CD14-positive monocyte (primary cell): ENCODE measurements at regions not wholly inside any gene's neighbourhood (a gene's known extent, or its start where the extent isn't known, plus 50 kb on each side); places are given as distances from the start of the nearest gene placed in this dataset.

Experiments
- DNase-seq, 3 donors: peaks; one replicate each; pipeline ENCODE4 v3.0.0-alpha.2; 2011 to 2022
- H2AFZ ChIP-seq: 2 replicates; pipeline ENCODE4 v1.6.0; 2012; ENCODE audit warnings: mild to moderate bottlenecking, low read depth, low read length, inconsistent platforms; ENCODE audit not compliant: insufficient read depth, poor library complexity, severe bottlenecking
- H3K27ac ChIP-seq, 2 donors: 1 replicate in 1 of 2; 2 replicates in 1 of 2; pipeline ENCODE4 v1.5.1; 2012 to 2013; ENCODE audit warnings: low read length in 2 of 2, control low read depth in 1 of 2, inconsistent platforms in 1 of 2, low read depth in 1 of 2, mild to moderate bottlenecking in 1 of 2
- H3K27me3 ChIP-seq, 2 donors: one replicate each; pipeline versions ENCODE4 v1.6.0 to v1.6.1; 2011 to 2013; ENCODE audit warnings: low read length in 2 of 2; ENCODE audit not compliant: control insufficient read depth in 2 of 2, insufficient read depth in 2 of 2
- H3K36me3 ChIP-seq, 2 donors: replicated peaks in 1 of 2; 1 replicate in 1 of 2; 2 replicates in 1 of 2; pipeline versions ENCODE4 v1.5.1 to v1.6.1; 2012 to 2013; ENCODE audit warnings: low read length in 2 of 2, control low read depth in 1 of 2, inconsistent platforms in 1 of 2, mild to moderate bottlenecking in 1 of 2; ENCODE audit not compliant: insufficient read depth in 2 of 2, control insufficient read depth in 1 of 2
- H3K4me1 ChIP-seq, 2 donors: 1 replicate in 1 of 2; 2 replicates in 1 of 2; pipeline versions ENCODE4 v1.5.1 to v1.6.1; 2012 to 2013; ENCODE audit warnings: low read length in 2 of 2, control low read depth in 1 of 2, inconsistent platforms in 1 of 2, mild to moderate bottlenecking in 1 of 2, moderate library complexity in 1 of 2; ENCODE audit not compliant: insufficient read depth in 2 of 2, control insufficient read depth in 1 of 2
- H3K4me2 ChIP-seq: replicated peaks from 2 replicates; pipeline ENCODE3; 2012; ENCODE audit warnings: low read length, moderate library complexity, mild to moderate bottlenecking; ENCODE audit not compliant: poor library complexity, severe bottlenecking; ENCODE audit errors: extremely low read depth
- H3K4me3 ChIP-seq, 3 experiments: fragments of 200-600 bp in 1 of 3; sonication (generic) in 1 of 3; replicated peaks in 1 of 3; 1 replicate in 2 of 3; 2 replicates in 1 of 3; pipeline ENCODE4 v1.5.1; 2011 to 2013; ENCODE audit warnings: low read length in 3 of 3, mild to moderate bottlenecking in 3 of 3, control low read depth in 2 of 3, low read depth in 2 of 3, inconsistent platforms in 1 of 3, moderate library complexity in 1 of 3
- H3K79me2 ChIP-seq: 2 replicates; pipeline ENCODE4 v1.6.0; 2012; ENCODE audit warnings: mild to moderate bottlenecking, control low read depth, inconsistent platforms, low read length, moderate library complexity; ENCODE audit not compliant: insufficient read depth
- H3K9ac ChIP-seq: 2 replicates; pipeline ENCODE4 v1.6.0; 2017; ENCODE audit warnings: low read length, mild to moderate bottlenecking; ENCODE audit not compliant: insufficient read depth, poor library complexity, severe bottlenecking
- H3K9me3 ChIP-seq, 2 donors: replicated peaks in 1 of 2; 1 replicate in 1 of 2; 2 replicates in 1 of 2; pipeline versions ENCODE4 v1.5.1 to v1.6.1; 2012 to 2013; ENCODE audit warnings: low read length in 2 of 2, control low read depth in 1 of 2; ENCODE audit not compliant: control insufficient read depth in 1 of 2, insufficient read depth in 1 of 2
- H4K20me1 ChIP-seq: 2 replicates; pipeline ENCODE4 v1.6.0; 2012; ENCODE audit warnings: mild to moderate bottlenecking, low read length, control low read depth, moderate library complexity; ENCODE audit not compliant: insufficient read depth
- H3K27ac Mint-ChIP-seq, 7 donors: one replicate each; pipeline ENCODE4 v1.8.0; 2020; ENCODE audit warnings: mild to moderate bottlenecking in 7 of 7, mixed read lengths in 7 of 7, moderate library complexity in 6 of 7, inconsistent platforms in 2 of 7
- H3K27me3 Mint-ChIP-seq, 3 donors: one replicate each; pipeline ENCODE4 v1.8.0; 2021 to 2022; ENCODE audit warnings: low read depth in 3 of 3, mild to moderate bottlenecking in 3 of 3, mixed read lengths in 3 of 3, moderate library complexity in 3 of 3, inconsistent platforms in 1 of 3
- H3K36me3 Mint-ChIP-seq, 2 donors: one replicate each; pipeline ENCODE4 v1.8.0; 2020; ENCODE audit warnings: mixed read lengths in 2 of 2, inconsistent platforms in 1 of 2, mild to moderate bottlenecking in 1 of 2
- H3K4me1 Mint-ChIP-seq: one replicate; pipeline ENCODE4 v1.8.0; 2020; ENCODE audit warnings: mild to moderate bottlenecking, mixed read lengths
- H3K4me3 Mint-ChIP-seq, 2 donors: one replicate each; pipeline ENCODE4 v1.8.0; 2020; ENCODE audit warnings: mild to moderate bottlenecking in 2 of 2, mixed read lengths in 2 of 2, moderate library complexity in 1 of 2
- H3K9me3 Mint-ChIP-seq, 7 donors: one replicate each; pipeline ENCODE4 v1.8.0; 2020 to 2022; ENCODE audit warnings: mixed read lengths in 7 of 7, mild to moderate bottlenecking in 6 of 7, moderate library complexity in 6 of 7, inconsistent platforms in 2 of 7
- WGBS: methylation state at CpG from one replicate; pipeline ENCODE4 v1.1.5; 2013; ENCODE audit warnings: missing lambda C conversion rate; ENCODE audit not compliant: insufficient coverage; 5-methylcytosine and 5-hydroxymethylcytosine counted together
- intact Hi-C, 2 donors: fragments of 100-400 bp; cut with micrococcal nuclease; formaldehyde crosslinking; loops; one replicate each; pipeline versions ENCODE4 v1.15.0 to v1.15.1; 2023
- TF ChIP-seq, protein P1 (sequence below): fragments of 200-600 bp; IDR thresholded peaks from one replicate; pipeline ENCODE4 v1.8.0; 2022; ENCODE audit warnings: antibody characterized with exemption, mild to moderate bottlenecking

DNA sequence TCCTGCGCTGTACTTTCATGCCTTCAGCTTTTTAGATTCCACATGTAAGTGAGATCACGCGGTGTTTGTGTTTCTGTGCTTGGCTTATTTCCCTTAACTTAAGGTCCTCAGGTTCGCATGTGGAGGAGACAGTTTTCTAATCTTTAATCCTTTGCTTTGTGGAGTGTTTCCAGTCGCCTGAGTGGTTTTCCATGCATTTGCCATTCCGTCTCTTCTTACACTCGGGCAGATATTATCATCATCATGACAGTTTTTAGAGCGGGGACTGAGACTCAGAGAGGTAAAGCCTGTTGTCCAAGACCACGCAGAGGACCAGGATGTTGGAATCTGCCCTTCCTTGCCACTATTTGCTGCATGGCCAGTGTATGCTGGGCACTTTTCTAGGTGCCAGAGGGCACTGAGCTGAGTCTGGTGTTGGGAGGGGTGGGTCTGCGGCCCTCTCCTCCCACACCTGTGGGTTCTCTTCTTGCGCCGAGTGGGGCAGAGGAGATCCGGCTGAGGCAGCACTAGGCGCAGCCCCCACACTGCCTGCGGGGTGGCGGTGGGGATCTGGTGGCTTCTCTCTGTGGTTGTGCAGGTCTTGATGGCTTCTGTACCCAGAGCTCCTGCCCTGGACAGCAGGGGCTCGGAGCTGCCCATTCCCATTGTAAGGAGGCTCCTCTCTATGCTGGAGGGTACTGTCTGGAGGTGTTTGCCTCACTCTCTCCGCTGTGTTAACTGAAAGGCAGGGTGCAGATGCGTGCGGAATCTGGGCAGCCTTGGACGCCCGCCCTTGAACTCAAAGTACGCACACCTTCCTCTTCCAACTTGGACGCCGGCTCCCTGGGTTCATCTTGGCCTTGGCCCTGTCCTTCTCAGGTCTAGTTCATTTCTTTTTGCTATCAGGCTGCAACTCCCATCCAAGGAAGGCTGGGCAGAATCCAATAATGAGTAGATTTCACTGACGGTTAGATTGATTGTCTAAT lies 156.0 kb upstream of the RGMA start:
- Mint-ChIP-seq H3K4me3 (no peak overlapping the region), H3K36me3 (no peaks in the 10 kb centered on the region), H3K27me3 (peaks cover 0 to 9% (median 2%) of the 10 kb centered on the region in 3 donors), H3K9me3 (peaks cover 0 to 2% (median 0%) of the 10 kb centered on the region in 7 donors), H3K27ac (no peak overlapping the region), H3K4me1 (peaks cover 43% of the 10 kb centered on the region)
- H3K4me2 ChIP-seq, result no peak overlapping the region
- WGBS, result 98% methylated on average over 21 of the region's 26 CpGs
- no peak overlapping the region for H3K9ac ChIP-seq
- no peaks in the 10 kb centered on the region for H3K27me3 ChIP-seq
- peaks cover 45 to 47% of the 10 kb centered on the region in 2 donors for H3K4me1 ChIP-seq
- no peaks in the 10 kb centered on the region for H3K9me3 ChIP-seq
- H4K20me1 ChIP-seq, result no peaks in the 10 kb centered on the region
- no peak overlapping the region for H3K27ac ChIP-seq
- H3K4me3 ChIP-seq, result no peak overlapping the region
- H3K36me3 ChIP-seq, result no peaks in the 10 kb centered on the region
- TF ChIP-seq, protein P1, sequence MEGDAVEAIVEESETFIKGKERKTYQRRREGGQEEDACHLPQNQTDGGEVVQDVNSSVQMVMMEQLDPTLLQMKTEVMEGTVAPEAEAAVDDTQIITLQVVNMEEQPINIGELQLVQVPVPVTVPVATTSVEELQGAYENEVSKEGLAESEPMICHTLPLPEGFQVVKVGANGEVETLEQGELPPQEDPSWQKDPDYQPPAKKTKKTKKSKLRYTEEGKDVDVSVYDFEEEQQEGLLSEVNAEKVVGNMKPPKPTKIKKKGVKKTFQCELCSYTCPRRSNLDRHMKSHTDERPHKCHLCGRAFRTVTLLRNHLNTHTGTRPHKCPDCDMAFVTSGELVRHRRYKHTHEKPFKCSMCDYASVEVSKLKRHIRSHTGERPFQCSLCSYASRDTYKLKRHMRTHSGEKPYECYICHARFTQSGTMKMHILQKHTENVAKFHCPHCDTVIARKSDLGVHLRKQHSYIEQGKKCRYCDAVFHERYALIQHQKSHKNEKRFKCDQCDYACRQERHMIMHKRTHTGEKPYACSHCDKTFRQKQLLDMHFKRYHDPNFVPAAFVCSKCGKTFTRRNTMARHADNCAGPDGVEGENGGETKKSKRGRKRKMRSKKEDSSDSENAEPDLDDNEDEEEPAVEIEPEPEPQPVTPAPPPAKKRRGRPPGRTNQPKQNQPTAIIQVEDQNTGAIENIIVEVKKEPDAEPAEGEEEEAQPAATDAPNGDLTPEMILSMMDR, result no peak
- DNase-seq, result no peak
- intact Hi-C loops, result no loop called here
- no peaks in the 10 kb centered on the region for H3K79me2 ChIP-seq
- no peak overlapping the region for H2AFZ ChIP-seq

DNA sequence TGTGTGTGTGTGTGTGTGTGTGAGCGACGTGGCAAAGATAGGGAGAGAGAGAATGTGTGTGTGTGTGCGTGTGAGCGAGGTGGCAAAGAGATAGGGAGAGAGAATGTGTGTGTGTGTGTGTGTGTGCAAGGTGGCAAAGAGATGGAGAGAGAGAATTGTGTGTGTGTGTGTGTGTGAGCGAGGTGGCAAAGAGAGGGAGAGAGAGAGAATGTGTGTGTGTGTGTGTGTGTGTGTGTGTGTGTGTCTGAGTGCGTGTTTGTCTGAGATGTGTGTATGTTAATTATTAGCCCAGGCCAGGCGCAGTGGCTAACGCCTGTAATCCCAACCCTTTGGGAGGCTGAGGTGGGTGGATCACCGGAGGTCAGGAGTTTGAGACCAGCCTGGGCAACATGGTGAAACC lies 154.6 kb upstream of the RGMA start:
- TF ChIP-seq, protein P1, result no peak
- Histone ChIP-seq H2AFZ (no peak overlapping the region), H3K9ac (no peak overlapping the region), H3K4me2 (no peak overlapping the region), H3K36me3 (no peaks in the 10 kb centered on the region), H3K4me3 (no peak overlapping the region), H3K4me1 (peaks cover 31 to 33% of the 10 kb centered on the region in 2 donors), H4K20me1 (no peaks in the 10 kb centered on the region), H3K79me2 (no peaks in the 10 kb centered on the region), H3K27me3 (no peaks in the 10 kb centered on the region), H3K9me3 (no peaks in the 10 kb centered on the region), H3K27ac (no peak overlapping the region)
- peaks cover 0 to 9% (median 2%) of the 10 kb centered on the region in 3 donors for H3K27me3 Mint-ChIP-seq
- H3K4me1 Mint-ChIP-seq, result peaks cover 29% of the 10 kb centered on the region
- DNase-seq, result no peak
- no peak overlapping the region for H3K4me3 Mint-ChIP-seq
- no peak overlapping the region for H3K27ac Mint-ChIP-seq
- H3K36me3 Mint-ChIP-seq, result no peaks in the 10 kb centered on the region
- H3K9me3 Mint-ChIP-seq, result peaks cover 0 to 4% (median 0%) of the 10 kb centered on the region in 7 donors
- 98% methylated on average over 5 of the region's 9 CpGs for WGBS
- intact Hi-C loops, result no loop called here
